ENCODE measurements at regions not wholly inside any gene's neighbourhood (a gene's known extent, or its start where the extent isn't known, plus 50 kb on each side); places are given as distances from the start of the nearest gene placed in this dataset.
"Not testable (repeated sequence)": the region's sequence is repeated elsewhere in the genome, so short reads cannot be mapped to it uniquely, and the experiment has no call there.

GRCh38 chr1:173377266-173377665 is 99.9 kb upstream of the PRDX6 start:
- H3K4me3 ChIP-seq (ENCODE audit: low read depth, low read length): no peak overlapping the region
- in situ Hi-C loops (cut with HindIII; ENCODE audit: low sequenced_read_pairs): no loop called here
- TF ChIP-seq, protein P1, sequence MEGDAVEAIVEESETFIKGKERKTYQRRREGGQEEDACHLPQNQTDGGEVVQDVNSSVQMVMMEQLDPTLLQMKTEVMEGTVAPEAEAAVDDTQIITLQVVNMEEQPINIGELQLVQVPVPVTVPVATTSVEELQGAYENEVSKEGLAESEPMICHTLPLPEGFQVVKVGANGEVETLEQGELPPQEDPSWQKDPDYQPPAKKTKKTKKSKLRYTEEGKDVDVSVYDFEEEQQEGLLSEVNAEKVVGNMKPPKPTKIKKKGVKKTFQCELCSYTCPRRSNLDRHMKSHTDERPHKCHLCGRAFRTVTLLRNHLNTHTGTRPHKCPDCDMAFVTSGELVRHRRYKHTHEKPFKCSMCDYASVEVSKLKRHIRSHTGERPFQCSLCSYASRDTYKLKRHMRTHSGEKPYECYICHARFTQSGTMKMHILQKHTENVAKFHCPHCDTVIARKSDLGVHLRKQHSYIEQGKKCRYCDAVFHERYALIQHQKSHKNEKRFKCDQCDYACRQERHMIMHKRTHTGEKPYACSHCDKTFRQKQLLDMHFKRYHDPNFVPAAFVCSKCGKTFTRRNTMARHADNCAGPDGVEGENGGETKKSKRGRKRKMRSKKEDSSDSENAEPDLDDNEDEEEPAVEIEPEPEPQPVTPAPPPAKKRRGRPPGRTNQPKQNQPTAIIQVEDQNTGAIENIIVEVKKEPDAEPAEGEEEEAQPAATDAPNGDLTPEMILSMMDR (IDR thresholded peaks at IDR 0.05; ENCODE audit: low read depth, low read length): no peak
- no peak for DNase-seq (ENCODE audit: low read depth, low spot score)

DNA sequence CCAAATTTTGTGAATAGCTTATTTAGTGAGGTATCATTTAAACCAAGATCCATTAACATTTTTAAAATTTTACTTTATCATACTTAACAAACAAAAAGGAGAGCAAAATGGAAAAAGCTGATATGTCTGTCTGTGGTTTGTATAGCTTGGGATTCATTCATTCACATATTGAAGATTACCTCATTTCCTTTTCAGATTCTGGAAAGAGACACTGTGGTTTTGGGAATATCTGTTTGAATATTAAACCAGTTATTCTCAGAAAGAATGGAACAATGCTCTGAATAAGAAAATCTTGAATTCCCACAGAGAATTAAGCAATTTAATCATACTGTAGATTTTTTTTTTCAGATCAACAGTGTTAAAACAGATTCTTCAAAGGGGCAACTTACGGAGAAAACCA is 93.8 kb upstream of the PRDX6 start:
- peak; percentile 34 for DNase-seq (ENCODE audit: low read depth, low spot score)
- H3K4me3 ChIP-seq (ENCODE audit: low read depth, low read length): no peak overlapping the region
- in situ Hi-C loops (cut with HindIII; ENCODE audit: low sequenced_read_pairs): no loop called here
- TF ChIP-seq, protein P1 (IDR thresholded peaks at IDR 0.05; ENCODE audit: low read depth, low read length): no peak

DNA sequence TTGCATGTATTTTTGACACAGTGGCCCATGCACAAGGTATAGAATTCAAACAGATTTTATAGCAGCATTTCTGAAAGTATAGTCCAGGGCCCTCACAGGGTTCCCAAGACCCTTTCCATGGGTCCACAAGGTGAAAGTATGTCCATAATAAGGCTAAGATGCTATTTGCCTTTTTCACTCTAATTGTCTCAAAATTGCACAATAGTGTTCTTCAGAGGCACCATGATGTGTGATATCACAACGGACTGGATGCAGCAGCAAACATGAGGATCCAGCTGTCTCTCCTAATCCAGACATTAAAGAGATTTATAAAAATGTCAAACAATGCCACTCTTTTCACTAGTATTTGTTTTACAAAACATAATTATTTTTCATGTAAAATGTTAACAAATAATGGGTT is 88.8 kb upstream of the PRDX6 start:
- H3K4me3 ChIP-seq (ENCODE audit: low read depth, low read length): no peak overlapping the region
- in situ Hi-C loops (cut with HindIII; ENCODE audit: low sequenced_read_pairs): no loop called here
- TF ChIP-seq, protein P1 (IDR thresholded peaks at IDR 0.05; ENCODE audit: low read depth, low read length): no peak
- no peak for DNase-seq (ENCODE audit: low read depth, low spot score)

DNA sequence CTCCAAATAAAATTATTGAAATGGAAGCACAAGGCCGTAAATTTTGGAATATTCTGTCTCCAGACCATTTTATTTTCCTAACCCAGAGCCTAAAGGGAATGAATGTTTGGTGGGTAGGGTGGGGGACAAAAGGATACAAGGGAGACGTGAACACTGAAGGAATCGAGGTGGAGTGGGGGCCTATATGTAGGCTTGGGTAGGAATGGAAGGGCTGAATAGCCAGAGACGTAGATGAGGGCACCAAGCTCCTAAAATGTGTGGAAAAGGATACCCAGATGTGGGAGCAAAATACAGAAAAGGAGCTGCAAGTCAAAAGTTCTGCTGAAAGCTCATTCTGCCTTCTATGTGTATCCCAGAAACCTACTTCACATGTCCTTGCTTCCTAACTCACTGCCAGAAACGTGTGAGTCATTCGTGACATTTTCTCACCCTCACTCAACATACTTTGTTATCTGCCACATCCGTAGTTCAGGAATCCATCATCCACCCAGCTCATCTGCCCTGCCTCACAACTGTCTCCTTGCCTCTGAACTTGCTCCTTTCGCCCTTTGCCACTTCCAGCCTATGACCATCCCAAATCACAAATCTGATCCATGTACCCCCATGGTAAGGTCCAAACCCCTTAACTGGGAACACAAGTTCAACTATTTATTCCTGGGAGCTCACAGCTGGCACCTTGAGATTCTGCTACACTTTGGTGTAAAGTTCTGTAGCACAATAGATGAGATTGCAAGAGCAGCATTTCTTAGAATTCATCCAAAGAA is 84.1 kb upstream of the PRDX6 start:
- DNase-seq (ENCODE audit: low read depth, low spot score): peak; percentile 85
- in situ Hi-C loops (cut with HindIII; ENCODE audit: low sequenced_read_pairs): no loop called here
- no peak overlapping the region for H3K4me3 ChIP-seq (ENCODE audit: low read depth, low read length)
- TF ChIP-seq, protein P1 (IDR thresholded peaks at IDR 0.05; ENCODE audit: low read depth, low read length): no peak

- DNase-seq (ENCODE audit: low read depth, low spot score): peak; percentile 64
- no peak overlapping the region for H3K4me3 ChIP-seq (ENCODE audit: low read depth, low read length)
- in situ Hi-C loops (cut with HindIII; ENCODE audit: low sequenced_read_pairs): no loop called here
- TF ChIP-seq, protein P1 (IDR thresholded peaks at IDR 0.05; ENCODE audit: low read depth, low read length): no peak
Observed at GRCh38 chr1:173393659-173394000, 83.5 kb upstream of the PRDX6 start.

GRCh38 chr1:173394813-173395212 is 82.3 kb upstream of the PRDX6 start:
- in situ Hi-C loops (cut with HindIII; ENCODE audit: low sequenced_read_pairs); DNase-seq (ENCODE audit: low read depth, low spot score); H3K4me3 ChIP-seq (ENCODE audit: low read depth, low read length): not testable (repeated sequence)

GRCh38 chr1:173395762-173396161 is 81.4 kb upstream of the PRDX6 start:
- in situ Hi-C loops (cut with HindIII; ENCODE audit: low sequenced_read_pairs): no loop called here
- no peak overlapping the region for H3K4me3 ChIP-seq (ENCODE audit: low read depth, low read length)
- no peak for DNase-seq (ENCODE audit: low read depth, low spot score)
- TF ChIP-seq, protein P1 (IDR thresholded peaks at IDR 0.05; ENCODE audit: low read depth, low read length): no peak
